GM19238 (cell line): ENCODE measurements at regions not wholly inside any gene's neighbourhood (a gene's known extent, or its start where the extent isn't known, plus 50 kb on each side); places are given as distances from the start of the nearest gene placed in this dataset.
"Not testable (repeated sequence)": the region's sequence is repeated elsewhere in the genome, so short reads cannot be mapped to it uniquely, and the experiment has no call there.

Experiments used
- DNase-seq: peaks from one replicate; pipeline ENCODE4 v3.0.0; 2011; ENCODE audit warnings: low spot score; ENCODE audit not compliant: insufficient read length

- DNase-seq: no peak
These were observed 1306.6 kb downstream of the FSCB start for GRCh38 chr14:43200519-43200918.

GRCh38 chr14:43198465-43198864, 1308.6 kb downstream of the FSCB start:
- DNase-seq: no peak

- no peak for DNase-seq
These were observed 1322.5 kb downstream of the FSCB start for GRCh38 chr14:43184540-43184939.

- DNase-seq: no peak
These were observed 1323.2 kb downstream of the FSCB start for GRCh38 chr14:43183916-43184315.

GRCh38 chr14:43175896-43176295, 1331.2 kb downstream of the FSCB start:
- no peak for DNase-seq

GRCh38 chr14:43172899-43173548, 1334.1 kb downstream of the FSCB start:
- DNase-seq: no peak

GRCh38 chr14:43169722-43170121, 1337.4 kb downstream of the FSCB start:
- DNase-seq: no peak

- DNase-seq: no peak
These were observed 1338.6 kb downstream of the FSCB start for GRCh38 chr14:43168371-43168925.

GRCh38 chr14:43166163-43166562, 1340.9 kb downstream of the FSCB start:
- DNase-seq: no peak

GRCh38 chr14:43165651-43166050, 1341.4 kb downstream of the FSCB start:
- no peak for DNase-seq

- no peak for DNase-seq
These were observed 1345.6 kb downstream of the FSCB start for GRCh38 chr14:43161477-43161876.

- no peak for DNase-seq
These were observed 1349.4 kb downstream of the FSCB start for GRCh38 chr14:43157661-43158060.

- DNase-seq: no peak
These were observed 1351.2 kb downstream of the FSCB start for GRCh38 chr14:43155924-43156323.

- no peak for DNase-seq
These were observed 1351.8 kb downstream of the FSCB start for GRCh38 chr14:43155258-43155657.

- no peak for DNase-seq
These were observed 1359.6 kb downstream of the FSCB start for GRCh38 chr14:43147485-43147884.

- DNase-seq: no peak
These were observed 1361.7 kb downstream of the FSCB start for GRCh38 chr14:43145361-43145760.

GRCh38 chr14:43143106-43143505, 1364.0 kb downstream of the FSCB start:
- no peak for DNase-seq

- DNase-seq: no peak
These were observed 1365.4 kb downstream of the FSCB start for GRCh38 chr14:43141636-43142191.

GRCh38 chr14:43140453-43140852, 1366.6 kb downstream of the FSCB start:
- no peak for DNase-seq

- DNase-seq: no peak
These were observed 1371.1 kb downstream of the FSCB start for GRCh38 chr14:43135877-43136411.

- DNase-seq: no peak
These were observed 1374.6 kb downstream of the FSCB start for GRCh38 chr14:43132441-43132840.

- not testable (repeated sequence) for DNase-seq
These were observed 1378.7 kb downstream of the FSCB start for GRCh38 chr14:43128429-43128828.

GRCh38 chr14:43127874-43128273, 1379.2 kb downstream of the FSCB start:
- DNase-seq: not testable (repeated sequence)
